ENCODE measurements at regions not wholly inside any gene's neighbourhood (a gene's known extent, or its start where the extent isn't known, plus 50 kb on each side); places are given as distances from the start of the nearest gene placed in this dataset.
"Not testable (repeated sequence)": the region's sequence is repeated elsewhere in the genome, so short reads cannot be mapped to it uniquely, and the experiment has no call there.

GRCh38 chr6:14598017-14598864 lies 480.7 kb downstream of the CD83 start:
- no peak for DNase-seq

- DNase-seq, result not testable (repeated sequence)
These were observed 482.7 kb downstream of the CD83 start for GRCh38 chr6:14600306-14600705.

- no peak for DNase-seq
These were observed 483.9 kb downstream of the CD83 start for GRCh38 chr6:14601490-14601889.

- DNase-seq, result no peak
These were observed 488.8 kb downstream of the CD83 start for GRCh38 chr6:14606353-14606752.

- DNase-seq, result no peak
These were observed 492.6 kb downstream of the CD83 start for GRCh38 chr6:14610141-14610540.

- no peak for DNase-seq
These were observed 494.7 kb downstream of the CD83 start for GRCh38 chr6:14612016-14612980.

- no peak for DNase-seq
These were observed 497.1 kb downstream of the CD83 start for GRCh38 chr6:14614631-14615030.

- no peak for DNase-seq
These were observed 499.1 kb downstream of the CD83 start for GRCh38 chr6:14616656-14617055.

GRCh38 chr6:14618759-14619418 lies 501.3 kb downstream of the CD83 start:
- DNase-seq, result no peak

- no peak for DNase-seq
These were observed 501.8 kb downstream of the CD83 start for GRCh38 chr6:14619419-14619781.

GRCh38 chr6:14620522-14620921 lies 502.9 kb downstream of the CD83 start:
- DNase-seq, result no peak

- peak; percentile 7 for DNase-seq
These were observed 503.9 kb downstream of the CD83 start for GRCh38 chr6:14621518-14621917.

- no peak for DNase-seq
These were observed 504.5 kb downstream of the CD83 start for GRCh38 chr6:14622085-14622484.

- DNase-seq, result no peak
These were observed 505.4 kb downstream of the CD83 start for GRCh38 chr6:14622909-14623505.

GRCh38 chr6:14625173-14625895 lies 507.8 kb downstream of the CD83 start:
- no peak for DNase-seq

- DNase-seq, result no peak
These were observed 509.0 kb downstream of the CD83 start for GRCh38 chr6:14626556-14626955.

GRCh38 chr6:14630016-14630415 lies 512.4 kb downstream of the CD83 start:
- no peak for DNase-seq

GRCh38 chr6:14633479-14633878 lies 515.9 kb downstream of the CD83 start:
- DNase-seq, result no peak

GRCh38 chr6:14634072-14634471 lies 516.5 kb downstream of the CD83 start:
- no peak for DNase-seq

GRCh38 chr6:14635195-14635594 lies 517.6 kb downstream of the CD83 start:
- no peak for DNase-seq

- no peak for DNase-seq
These were observed 518.5 kb downstream of the CD83 start for GRCh38 chr6:14635934-14636591.
